ENCODE measurements at regions not wholly inside any gene's neighbourhood (a gene's known extent, or its start where the extent isn't known, plus 50 kb on each side); places are given as distances from the start of the nearest gene placed in this dataset.

DNA sequence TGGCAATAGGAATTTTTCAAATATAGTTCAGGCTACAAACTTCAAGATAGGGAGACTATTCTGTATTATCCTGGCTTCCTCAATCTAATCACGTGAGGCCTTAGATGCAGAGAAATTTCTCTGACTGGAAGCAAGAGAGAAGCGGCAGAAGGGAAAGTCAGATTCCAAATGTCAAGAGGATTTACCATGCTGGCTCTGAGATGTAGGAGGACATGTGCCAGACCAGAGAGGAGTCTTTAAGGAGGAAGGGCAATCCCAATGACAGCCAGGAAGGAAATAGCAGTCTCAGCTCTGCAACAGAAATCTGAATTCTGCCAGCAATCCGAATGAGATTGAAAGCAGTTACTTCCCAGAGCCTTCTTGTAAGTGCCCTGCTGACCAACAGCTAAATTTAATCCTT is 57.4 kb downstream of the NUTM2E start:
- no peak for TF ChIP-seq POLR2A (IDR thresholded peaks at IDR 0.05; ENCODE audit: low read depth, low read length)
- TF ChIP-seq POU2F2 (IDR thresholded peaks at IDR 0.05; ENCODE audit: low read depth, low read length), result no peak

Measured in GM12891 (cell line).